SK-N-SH treated with all-trans-retinoic acid at 6 μM for 48 hours (cell line): ENCODE measurements at regions not wholly inside any gene's neighbourhood (a gene's known extent, or its start where the extent isn't known, plus 50 kb on each side); places are given as distances from the start of the nearest gene placed in this dataset.

Source experiments
- ATAC-seq: fragments of 200-7000 bp; cut with Tn5 transposase; 3 replicates; pipeline ENCODE4 v1.9.1; 2020; ENCODE audit warnings: mild to moderate bottlenecking, moderate library complexity
- ARNTL ChIP-seq: fragments of 450-650 bp; formaldehyde crosslinking; IDR thresholded peaks from 2 replicates; pipeline ENCODE4 v1.5.0; 2020; ENCODE audit warnings: low read depth, mild to moderate bottlenecking, moderate library complexity, borderline replicate concordance
- BACH2 ChIP-seq: fragments of 250-450 bp; sonication (Bioruptor Pico); IDR thresholded peaks from 2 replicates; pipeline ENCODE4 v1.9.0; 2021; ENCODE audit warnings: mild to moderate bottlenecking, borderline replicate concordance
- CSDC2 ChIP-seq: fragments of 250-450 bp; sonication (Bioruptor Pico); IDR thresholded peaks from 2 replicates; pipeline ENCODE4 v1.5.0; 2020; ENCODE audit warnings: mild to moderate bottlenecking, moderate library complexity
- ESRRG ChIP-seq: fragments of 250-450 bp; sonication (Bioruptor Pico); IDR thresholded peaks from 2 replicates; pipeline ENCODE4 v1.6.1; 2021; ENCODE audit warnings: mild to moderate bottlenecking
- GLIS3 ChIP-seq: fragments of 250-450 bp; sonication (Bioruptor Pico); IDR thresholded peaks from 2 replicates; pipeline ENCODE4 v1.5.0; 2020; ENCODE audit warnings: mild to moderate bottlenecking, moderate library complexity
- ISL1 ChIP-seq: fragments of 250-450 bp; sonication (Bioruptor Pico); IDR thresholded peaks from 2 replicates; pipeline ENCODE4 v2.1.2; 2022; ENCODE audit warnings: mild to moderate bottlenecking, moderate library complexity
- OSR1 ChIP-seq: fragments of 250-450 bp; sonication (Bioruptor Pico); IDR thresholded peaks from 2 replicates; pipeline ENCODE4 v1.8.0; 2022; ENCODE audit warnings: moderate library complexity, mild to moderate bottlenecking, inconsistent platforms
- POU6F1 ChIP-seq: fragments of 250-450 bp; sonication (Bioruptor Pico); IDR thresholded peaks from 2 replicates; pipeline ENCODE4 v1.8.0; 2021; ENCODE audit warnings: low read depth, mild to moderate bottlenecking, moderate library complexity, borderline replicate concordance
- PPARA ChIP-seq: fragments of 250-450 bp; sonication (Bioruptor Pico); IDR thresholded peaks from 2 replicates; pipeline ENCODE4 v1.5.0; 2020; ENCODE audit warnings: mild to moderate bottlenecking, borderline replicate concordance
- RARB ChIP-seq: fragments of 250-450 bp; sonication (Bioruptor Pico); IDR thresholded peaks from 2 replicates; pipeline ENCODE4 v1.8.0; 2021; ENCODE audit warnings: mild to moderate bottlenecking, moderate library complexity
- SNAI2 ChIP-seq: fragments of 250-450 bp; sonication (Bioruptor Pico); IDR thresholded peaks from 2 replicates; pipeline ENCODE4 v1.5.0; 2020; ENCODE audit warnings: mild to moderate bottlenecking, moderate library complexity
- TCF4 ChIP-seq: fragments of 250-450 bp; sonication (Bioruptor Pico); IDR thresholded peaks from 2 replicates; pipeline ENCODE4 v1.8.0; 2021; ENCODE audit warnings: mild to moderate bottlenecking, moderate library complexity, borderline replicate concordance
- TOX ChIP-seq: fragments of 250-450 bp; sonication (Bioruptor Pico); IDR thresholded peaks from 2 replicates; pipeline ENCODE4 v1.8.0; 2021; ENCODE audit warnings: mild to moderate bottlenecking, moderate library complexity, borderline replicate concordance
- TSHZ2 ChIP-seq: fragments of 250-450 bp; sonication (Bioruptor Pico); IDR thresholded peaks from 2 replicates; pipeline ENCODE4 v1.5.0; 2020; ENCODE audit warnings: mild to moderate bottlenecking, moderate library complexity
- ZC3H10 ChIP-seq: fragments of 250-450 bp; sonication (Bioruptor Pico); IDR thresholded peaks from 2 replicates; pipeline ENCODE4 v1.5.1; 2021; ENCODE audit warnings: mild to moderate bottlenecking, moderate library complexity
- ZFP30 ChIP-seq: fragments of 450-650 bp; formaldehyde crosslinking; IDR thresholded peaks from 2 replicates; pipeline ENCODE4 v1.5.0; 2022; ENCODE audit warnings: mild to moderate bottlenecking, moderate library complexity
- ZNF565 ChIP-seq: fragments of 450-650 bp; formaldehyde crosslinking; conservative IDR thresholded peaks from 2 replicates; pipeline ENCODE4 v1.5.0; 2020; ENCODE audit warnings: low read depth, mild to moderate bottlenecking, moderate library complexity
- ZNF70 ChIP-seq: fragments of 450-650 bp; formaldehyde crosslinking; IDR thresholded peaks from 2 replicates; pipeline ENCODE4 v1.5.0; 2020; ENCODE audit warnings: mild to moderate bottlenecking, moderate library complexity
- ZNF8 ChIP-seq: fragments of 450-650 bp; formaldehyde crosslinking; IDR thresholded peaks from 2 replicates; pipeline ENCODE4 v1.5.0; 2020; ENCODE audit warnings: mild to moderate bottlenecking, moderate library complexity
- TF ChIP-seq, protein P1 (sequence below): fragments of 250-450 bp; sonication (Bioruptor Pico); IDR thresholded peaks from 2 replicates; pipeline ENCODE4 v1.8.0; 2020; ENCODE audit warnings: mild to moderate bottlenecking, moderate library complexity, borderline replicate concordance
- TF ChIP-seq, protein P2 (sequence below): fragments of 250-450 bp; sonication (Bioruptor Pico); IDR thresholded peaks from 2 replicates; pipeline ENCODE4 v1.5.1; 2020; ENCODE audit warnings: low read depth, mild to moderate bottlenecking, moderate library complexity

GRCh38 chr21:20377250-20377649 lies 621.0 kb upstream of the NCAM2 start:
- TF ChIP-seq ZNF565 (no peak), GLIS3 (CRISPR knock-in tag) (no peak)
- no peak for ATAC-seq

DNA sequence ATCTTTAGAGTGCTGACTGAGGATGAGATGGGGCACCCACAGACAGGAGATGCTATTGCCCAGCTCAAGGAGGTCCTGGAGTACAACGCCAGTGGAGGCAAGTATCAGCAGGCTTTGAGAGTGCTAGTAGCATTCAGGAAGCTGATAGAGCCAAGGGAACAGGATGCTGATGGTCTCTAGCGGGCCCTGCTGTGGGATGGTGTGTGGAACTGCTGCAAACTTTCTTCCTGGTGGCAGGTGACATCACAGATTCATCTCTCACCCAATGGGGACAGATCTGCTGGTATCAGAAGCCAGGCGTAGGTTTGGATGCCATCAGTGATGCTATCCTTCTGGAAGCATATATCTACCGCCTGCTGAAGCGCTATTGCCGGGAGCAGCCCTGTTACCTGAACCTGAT lies 609.8 kb upstream of the NCAM2 start:
- no peak for TF ChIP-seq ZC3H10 (CRISPR knock-in tag)
- TF ChIP-seq, protein P1, sequence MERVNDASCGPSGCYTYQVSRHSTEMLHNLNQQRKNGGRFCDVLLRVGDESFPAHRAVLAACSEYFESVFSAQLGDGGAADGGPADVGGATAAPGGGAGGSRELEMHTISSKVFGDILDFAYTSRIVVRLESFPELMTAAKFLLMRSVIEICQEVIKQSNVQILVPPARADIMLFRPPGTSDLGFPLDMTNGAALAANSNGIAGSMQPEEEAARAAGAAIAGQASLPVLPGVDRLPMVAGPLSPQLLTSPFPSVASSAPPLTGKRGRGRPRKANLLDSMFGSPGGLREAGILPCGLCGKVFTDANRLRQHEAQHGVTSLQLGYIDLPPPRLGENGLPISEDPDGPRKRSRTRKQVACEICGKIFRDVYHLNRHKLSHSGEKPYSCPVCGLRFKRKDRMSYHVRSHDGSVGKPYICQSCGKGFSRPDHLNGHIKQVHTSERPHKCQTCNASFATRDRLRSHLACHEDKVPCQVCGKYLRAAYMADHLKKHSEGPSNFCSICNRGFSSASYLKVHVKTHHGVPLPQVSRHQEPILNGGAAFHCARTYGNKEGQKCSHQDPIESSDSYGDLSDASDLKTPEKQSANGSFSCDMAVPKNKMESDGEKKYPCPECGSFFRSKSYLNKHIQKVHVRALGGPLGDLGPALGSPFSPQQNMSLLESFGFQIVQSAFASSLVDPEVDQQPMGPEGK (CRISPR knock-in tag) = no peak
- no peak for TF ChIP-seq ZNF565
- TF ChIP-seq OSR1 (CRISPR knock-in tag) = no peak
- TF ChIP-seq, protein P2, sequence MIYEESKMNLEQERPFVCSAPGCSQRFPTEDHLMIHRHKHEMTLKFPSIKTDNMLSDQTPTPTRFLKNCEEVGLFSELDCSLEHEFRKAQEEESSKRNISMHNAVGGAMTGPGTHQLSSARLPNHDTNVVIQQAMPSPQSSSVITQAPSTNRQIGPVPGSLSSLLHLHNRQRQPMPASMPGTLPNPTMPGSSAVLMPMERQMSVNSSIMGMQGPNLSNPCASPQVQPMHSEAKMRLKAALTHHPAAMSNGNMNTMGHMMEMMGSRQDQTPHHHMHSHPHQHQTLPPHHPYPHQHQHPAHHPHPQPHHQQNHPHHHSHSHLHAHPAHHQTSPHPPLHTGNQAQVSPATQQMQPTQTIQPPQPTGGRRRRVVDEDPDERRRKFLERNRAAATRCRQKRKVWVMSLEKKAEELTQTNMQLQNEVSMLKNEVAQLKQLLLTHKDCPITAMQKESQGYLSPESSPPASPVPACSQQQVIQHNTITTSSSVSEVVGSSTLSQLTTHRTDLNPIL = no peak
- no peak for TF ChIP-seq TCF4 (CRISPR knock-in tag)
- TF ChIP-seq PPARA (CRISPR knock-in tag) = no peak
- no peak for TF ChIP-seq POU6F1 (CRISPR knock-in tag)
- no peak for TF ChIP-seq GLIS3 (CRISPR knock-in tag)
- no peak for TF ChIP-seq TOX (CRISPR knock-in tag)
- TF ChIP-seq RARB = no peak
- TF ChIP-seq ISL1 (CRISPR knock-in tag) = no peak
- no peak for TF ChIP-seq ZNF8 (CRISPR knock-in tag)
- no peak for ATAC-seq

DNA sequence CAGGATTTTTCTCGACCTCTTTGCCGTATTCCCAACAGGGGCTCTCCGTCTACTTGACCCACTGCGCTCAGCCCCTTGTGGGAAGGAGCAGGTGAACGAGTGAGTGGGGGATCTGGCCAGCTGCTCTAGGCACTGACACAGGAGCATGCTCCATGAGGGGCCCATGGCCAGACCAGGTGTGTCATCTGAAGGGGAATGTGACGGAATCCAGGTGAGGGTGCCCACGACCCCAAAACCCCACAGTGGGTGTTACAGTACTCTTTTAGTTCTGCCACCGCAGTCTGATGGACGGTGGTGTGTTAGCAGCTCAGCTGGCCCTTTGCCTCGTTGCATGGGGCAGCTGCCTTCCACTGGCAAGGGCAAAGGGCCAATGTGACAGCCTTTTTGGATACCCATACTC lies 601.4 kb upstream of the NCAM2 start:
- ATAC-seq = no peak
- no peak for TF ChIP-seq GLIS3 (CRISPR knock-in tag)
- no peak for TF ChIP-seq ARNTL (CRISPR knock-in tag)
- TF ChIP-seq BACH2 (CRISPR knock-in tag) = no peak
- TF ChIP-seq PPARA (CRISPR knock-in tag) = no peak
- TF ChIP-seq CSDC2 (CRISPR knock-in tag) = no peak
- TF ChIP-seq RARB = no peak

- no peak for ATAC-seq
- TF ChIP-seq ISL1 (CRISPR knock-in tag) (no peak), BACH2 (CRISPR knock-in tag) (no peak), TCF4 (CRISPR knock-in tag) (no peak), ZC3H10 (CRISPR knock-in tag) (no peak), ZNF70 (CRISPR knock-in tag) (no peak), SNAI2 (CRISPR knock-in tag) (no peak), ESRRG (CRISPR knock-in tag) (no peak), TOX (CRISPR knock-in tag) (no peak), OSR1 (CRISPR knock-in tag) (no peak), RARB (no peak), ZNF8 (CRISPR knock-in tag) (no peak), GLIS3 (CRISPR knock-in tag) (no peak), TSHZ2 (CRISPR knock-in tag) (no peak), CSDC2 (CRISPR knock-in tag) (no peak), PPARA (CRISPR knock-in tag) (no peak), ZFP30 (CRISPR knock-in tag) (no peak), ARNTL (CRISPR knock-in tag) (no peak), ZNF565 (no peak)
- TF ChIP-seq, protein P2 = no peak
- TF ChIP-seq, protein P1 (CRISPR knock-in tag) = no peak
Observed at GRCh38 chr21:20404915-20405314, 593.3 kb upstream of the NCAM2 start.
